IMR-90 (cell line): ENCODE measurements at regions not wholly inside any gene's neighbourhood (a gene's known extent, or its start where the extent isn't known, plus 50 kb on each side); places are given as distances from the start of the nearest gene placed in this dataset.

Experiments used
- ATAC-seq: fragments of 200-7000 bp; cut with Tn5 transposase; 2 replicates; pipeline ENCODE4 v1.9.1; 2020; ENCODE audit warnings: low read depth, mild to moderate bottlenecking, moderate library complexity
- BruUV-seq: library from RNA; stranded (reverse); fragments of 400-500 nt; replicated peaks from 2 replicates; lab custom pipeline; 2021; lab: Mats Ljungman, UMichigan
- CTCF ChIA-PET: fragments of 300-600 bp; formaldehyde crosslinking; extraction: SDS; loops from one replicate; lab custom pipeline; 2021; ENCODE audit warnings: antibody characterized with exemption; lab: Yijun Ruan, JAX
- POLR2A ChIA-PET: fragments of 300-600 bp; sonication (Branson Sonifier 250); formaldehyde crosslinking; loops from one replicate; lab custom pipeline; 2022; ENCODE audit warnings: antibody characterized with exemption; ENCODE audit not compliant: unreplicated experiment; lab: Charles Lee
- DNase-seq: peaks from one replicate; pipeline ENCODE4 v3.0.0; 2013
- H2AFZ ChIP-seq: replicated peaks from 2 replicates; pipeline ENCODE3; 2013; ENCODE audit warnings: low read length, mild to moderate bottlenecking; ENCODE audit not compliant: poor library complexity
- H2AK5ac ChIP-seq: 2 replicates; pipeline ENCODE4 v1.6.1; 2013; ENCODE audit warnings: low read depth, low read length, inconsistent platforms
- H2AK9ac ChIP-seq: replicated peaks from 2 replicates; pipeline ENCODE3; 2013; ENCODE audit warnings: mild to moderate bottlenecking, low read depth, low read length, moderate library complexity; ENCODE audit not compliant: poor library complexity
- H2BK120ac ChIP-seq: 2 replicates; pipeline ENCODE4 v1.6.1; 2013; ENCODE audit warnings: low read depth, low read length, inconsistent platforms
- H2BK15ac ChIP-seq: 3 replicates; pipeline ENCODE4 v1.6.1; 2013; ENCODE audit warnings: low read depth, low read length, inconsistent platforms
- H2BK20ac ChIP-seq: 2 replicates; pipeline ENCODE4 v1.6.1; 2013; ENCODE audit warnings: low read depth, mild to moderate bottlenecking, inconsistent platforms, low read length, moderate library complexity
- H2BK5ac ChIP-seq: 2 replicates; pipeline ENCODE4 v1.6.1; 2013; ENCODE audit warnings: mild to moderate bottlenecking, low read depth, low read length, inconsistent platforms; ENCODE audit not compliant: poor library complexity, severe bottlenecking
- H3K14ac ChIP-seq: replicated peaks from 2 replicates; pipeline ENCODE4 v1.6.1; 2013; ENCODE audit warnings: low read depth, low read length, inconsistent platforms
- H3K18ac ChIP-seq: 2 replicates; pipeline ENCODE4 v1.6.1; 2013; ENCODE audit warnings: low read depth, low read length, control low read depth
- H3K23ac ChIP-seq: 2 replicates; pipeline ENCODE4 v1.6.1; 2013; ENCODE audit warnings: low read depth, low read length, inconsistent platforms
- H3K27ac ChIP-seq: 2 replicates; pipeline ENCODE4 v1.5.1; 2013; ENCODE audit warnings: mild to moderate bottlenecking, control low read depth, low read length; ENCODE audit not compliant: insufficient read depth
- H3K27me3 ChIP-seq: 2 replicates; pipeline ENCODE4 v1.6.1; 2013; ENCODE audit warnings: low read length; ENCODE audit not compliant: control insufficient read depth, insufficient read depth
- H3K36me3 ChIP-seq: 2 replicates; pipeline ENCODE4 v1.6.1; 2013; ENCODE audit warnings: low read length, mixed read lengths; ENCODE audit not compliant: control insufficient read depth, insufficient read depth
- H3K4ac ChIP-seq: 2 replicates; pipeline ENCODE4 v1.6.1; 2013; ENCODE audit warnings: low read depth, low read length, inconsistent platforms
- H3K4me1 ChIP-seq: 2 replicates; pipeline ENCODE4 v1.6.1; 2013; ENCODE audit warnings: low read length, mixed read lengths; ENCODE audit not compliant: control insufficient read depth, insufficient read depth
- H3K4me2 ChIP-seq: 2 replicates; pipeline ENCODE4 v1.6.1; 2013; ENCODE audit warnings: low read depth, mild to moderate bottlenecking, control low read depth, low read length, moderate library complexity
- H3K4me3 ChIP-seq: 2 replicates; pipeline ENCODE4 v1.5.1; 2013; ENCODE audit warnings: low read depth, mild to moderate bottlenecking, control low read depth, low read length, moderate library complexity; ENCODE audit not compliant: insufficient read depth
- H3K56ac ChIP-seq: 2 replicates; pipeline ENCODE4 v1.6.1; 2013; ENCODE audit warnings: low read length, inconsistent platforms; ENCODE audit not compliant: insufficient read depth; ENCODE audit errors: extremely low read depth
- H3K79me1 ChIP-seq, 2 experiments: 2 replicates each; pipeline ENCODE4 v1.6.1; 2013; ENCODE audit warnings: low read length in 2 of 2, inconsistent platforms in 1 of 2, low read depth in 1 of 2
- H3K9ac ChIP-seq: 2 replicates; pipeline ENCODE4 v1.6.1; 2013; ENCODE audit warnings: low read depth, low read length, control low read depth
- H3K9me1 ChIP-seq: 2 replicates; pipeline ENCODE4 v1.6.1; 2013; ENCODE audit warnings: low read length, inconsistent platforms; ENCODE audit not compliant: insufficient read depth
- H3K9me3 ChIP-seq: 2 replicates; pipeline ENCODE4 v1.6.1; 2013; ENCODE audit warnings: low read length; ENCODE audit not compliant: control insufficient read depth, insufficient read depth
- H4K20me1 ChIP-seq: 2 replicates; pipeline ENCODE4 v1.6.1; 2013; ENCODE audit warnings: low read length, inconsistent platforms; ENCODE audit not compliant: insufficient read depth
- H4K5ac ChIP-seq: 2 replicates; pipeline ENCODE4 v1.6.1; 2013; ENCODE audit warnings: mild to moderate bottlenecking, low read depth, low read length, control low read depth
- H4K8ac ChIP-seq, 2 experiments: 2 replicates each; pipeline ENCODE4 v1.6.1; 2013; ENCODE audit warnings: low read depth in 2 of 2, low read length in 2 of 2, control low read depth in 1 of 2, inconsistent platforms in 1 of 2
- H4K91ac ChIP-seq: 2 replicates; pipeline ENCODE4 v1.6.1; 2013; ENCODE audit warnings: low read depth, low read length, inconsistent platforms; ENCODE audit not compliant: insufficient read depth
- BHLHE40 ChIP-seq: fragments of 150-350 bp; IDR thresholded peaks from 2 replicates; pipeline ENCODE4 v1.6.1; 2016; ENCODE audit warnings: mild to moderate bottlenecking, low read depth, low read length
- CEBPB ChIP-seq: IDR thresholded peaks from 2 replicates; pipeline ENCODE4 v1.6.1; 2012; ENCODE audit warnings: low read depth, low read length, improper control_type of control experiment
- CHD1 ChIP-seq: IDR thresholded peaks from 2 replicates; pipeline ENCODE4 v1.6.1; 2012; ENCODE audit warnings: low read depth, low read length, improper control_type of control experiment
- FOS ChIP-seq: fragments of 150-350 bp; IDR thresholded peaks from 2 replicates; pipeline ENCODE4 v1.6.1; 2016; ENCODE audit warnings: low read depth, low read length
- MAZ ChIP-seq: IDR thresholded peaks from 2 replicates; pipeline ENCODE4 v1.6.1; 2012; ENCODE audit warnings: low read depth, mild to moderate bottlenecking, low read length, improper control_type of control experiment, moderate library complexity, borderline replicate concordance
- RAD21 ChIP-seq: IDR thresholded peaks from 2 replicates; pipeline ENCODE4 v1.6.1; 2012; ENCODE audit warnings: low read length, improper control_type of control experiment
- RCOR1 ChIP-seq: IDR thresholded peaks from 2 replicates; pipeline ENCODE4 v1.6.1; 2012; ENCODE audit warnings: mild to moderate bottlenecking, low read length, improper control_type of control experiment; ENCODE audit not compliant: insufficient replicate concordance
- RFX5 ChIP-seq: IDR thresholded peaks from 2 replicates; pipeline ENCODE4 v1.8.0; 2012; ENCODE audit warnings: low read depth, mild to moderate bottlenecking, low read length, moderate library complexity
- USF2 ChIP-seq: fragments of 150-350 bp; IDR thresholded peaks from 2 replicates; pipeline ENCODE4 v1.6.1; 2017; ENCODE audit warnings: mild to moderate bottlenecking, antibody characterized with exemption, low read length, low read depth
- WGBS, 2 experiments: methylation state at CpG; one replicate each; pipeline versions ENCODE4 v1.1.5 to v1.1.7; 2013; ENCODE audit warnings: missing lambda C conversion rate in 2 of 2; ENCODE audit not compliant: insufficient read length in 1 of 2; ENCODE audit errors: extremely low coverage in 2 of 2; 5-methylcytosine and 5-hydroxymethylcytosine counted together
- dilution Hi-C: fragments of 300-500 bp; cut with HindIII; formaldehyde crosslinking; loops from one replicate; pipeline ENCODE4 v1.14.3; 2018; ENCODE audit warnings: low sequenced_read_pairs; ENCODE audit not compliant: unreplicated experiment
- in situ Hi-C: fragments of 300-500 bp; cut with MboI; formaldehyde crosslinking; loops from 3 replicates; pipeline ENCODE4 v1.14.3; 2019; ENCODE audit warnings: low sequenced_read_pairs, inconsistent platforms, mixed read lengths
- intact Hi-C: fragments of 100-400 bp; cut with micrococcal nuclease; formaldehyde crosslinking; loops from 2 replicates; pipeline ENCODE4 v1.10.0; 2022
- TF ChIP-seq, protein P1 (sequence below): conservative IDR thresholded peaks from 2 replicates; pipeline ENCODE4 v1.5.1; 2012; ENCODE audit warnings: mild to moderate bottlenecking, low read depth, low read length, improper control_type of control experiment

- no peak overlapping the region for H2BK20ac ChIP-seq
Measured at GRCh38 chr11:71333473-71333872, 81.1 kb upstream of the SHANK2 start.

More at GRCh38 chr11:71333473-71333872, 81.1 kb upstream of the SHANK2 start:
- Histone ChIP-seq H3K9me3 (peaks cover 8% of the 10 kb centered on the region; the same call in 1 of the 2 replicates), H3K4ac (no peak overlapping the region), H4K20me1 (peaks cover 2% of the 10 kb centered on the region; the same call in 1 of the 2 replicates), H3K4me1 (peaks cover 7% of the 10 kb centered on the region; the same call in 1 of the 2 replicates), H2AK9ac (no peak overlapping the region), H4K8ac (no peak overlapping the region), H3K27me3 (peaks cover 24% of the 10 kb centered on the region), H2AFZ (no peak overlapping the region), H2BK15ac (no peak overlapping the region), H2AK5ac (no peak overlapping the region), H3K4me3 (no peak overlapping the region), H3K56ac (no peak overlapping the region), H4K91ac (no peak overlapping the region), H2BK120ac (no peak overlapping the region), H3K14ac (no peak overlapping the region), H3K9ac (no peak overlapping the region), H4K5ac (no peak overlapping the region), H3K23ac (no peak overlapping the region), H3K79me1 (no peaks in the 10 kb centered on the region), H3K36me3 (no peaks in the 10 kb centered on the region), H2BK5ac (no peak overlapping the region), H3K9me1 (no peaks in the 10 kb centered on the region; the same call in 1 of the 2 replicates), H3K18ac (no peak overlapping the region), H3K4me2 (no peak overlapping the region), H3K27ac (no peak overlapping the region)
- in situ Hi-C loops (no loop called here), dilution Hi-C loops (no loop called here), intact Hi-C loops (no loop called here)
- ATAC-seq = no peak
- CTCF ChIA-PET = no interaction called here
- TF ChIP-seq CHD1 = no peak
- TF ChIP-seq CEBPB = no peak
- no peak for TF ChIP-seq FOS
- TF ChIP-seq RFX5 = no peak
- TF ChIP-seq, protein P1, sequence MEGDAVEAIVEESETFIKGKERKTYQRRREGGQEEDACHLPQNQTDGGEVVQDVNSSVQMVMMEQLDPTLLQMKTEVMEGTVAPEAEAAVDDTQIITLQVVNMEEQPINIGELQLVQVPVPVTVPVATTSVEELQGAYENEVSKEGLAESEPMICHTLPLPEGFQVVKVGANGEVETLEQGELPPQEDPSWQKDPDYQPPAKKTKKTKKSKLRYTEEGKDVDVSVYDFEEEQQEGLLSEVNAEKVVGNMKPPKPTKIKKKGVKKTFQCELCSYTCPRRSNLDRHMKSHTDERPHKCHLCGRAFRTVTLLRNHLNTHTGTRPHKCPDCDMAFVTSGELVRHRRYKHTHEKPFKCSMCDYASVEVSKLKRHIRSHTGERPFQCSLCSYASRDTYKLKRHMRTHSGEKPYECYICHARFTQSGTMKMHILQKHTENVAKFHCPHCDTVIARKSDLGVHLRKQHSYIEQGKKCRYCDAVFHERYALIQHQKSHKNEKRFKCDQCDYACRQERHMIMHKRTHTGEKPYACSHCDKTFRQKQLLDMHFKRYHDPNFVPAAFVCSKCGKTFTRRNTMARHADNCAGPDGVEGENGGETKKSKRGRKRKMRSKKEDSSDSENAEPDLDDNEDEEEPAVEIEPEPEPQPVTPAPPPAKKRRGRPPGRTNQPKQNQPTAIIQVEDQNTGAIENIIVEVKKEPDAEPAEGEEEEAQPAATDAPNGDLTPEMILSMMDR = no peak
- no peak for TF ChIP-seq RAD21
- no peak for TF ChIP-seq RCOR1
- no peak for TF ChIP-seq MAZ
- no peak for TF ChIP-seq BHLHE40
- no peak for TF ChIP-seq USF2
- no peak for DNase-seq
- POLR2A ChIA-PET = no interaction called here
- BruUV-seq = no TSS peak
- no CpG with 5 or more reads among the region's 6 CpGs for WGBS, 2 experiments
